ENCODE measurements at regions not wholly inside any gene's neighbourhood (a gene's known extent, or its start where the extent isn't known, plus 50 kb on each side); places are given as distances from the start of the nearest gene placed in this dataset.
"Not testable (repeated sequence)": the region's sequence is repeated elsewhere in the genome, so short reads cannot be mapped to it uniquely, and the experiment has no call there.

- DNase-seq (ENCODE audit: low spot score) = no peak
Measured at GRCh38 chr13:46498650-46499049, 54.3 kb upstream of the LRCH1 start.

- no peak for DNase-seq (ENCODE audit: low spot score)
Measured at GRCh38 chr13:46496086-46496485, 56.9 kb upstream of the LRCH1 start.

GRCh38 chr13:46495651-46496050 is 57.3 kb upstream of the LRCH1 start:
- DNase-seq (ENCODE audit: low spot score) = no peak

- DNase-seq (ENCODE audit: low spot score) = no peak
Measured at GRCh38 chr13:46495066-46495465, 57.9 kb upstream of the LRCH1 start.

- DNase-seq (ENCODE audit: low spot score) = no peak
Measured at GRCh38 chr13:46492946-46493345, 60.0 kb upstream of the LRCH1 start.

- no peak for DNase-seq (ENCODE audit: low spot score)
Measured at GRCh38 chr13:46491641-46492040, 61.3 kb upstream of the LRCH1 start.

- not testable (repeated sequence) for DNase-seq (ENCODE audit: low spot score)
Measured at GRCh38 chr13:46490713-46491112, 62.3 kb upstream of the LRCH1 start.

GRCh38 chr13:46490129-46490528 is 62.8 kb upstream of the LRCH1 start:
- no peak for DNase-seq (ENCODE audit: low spot score)

- DNase-seq (ENCODE audit: low spot score) = no peak
Measured at GRCh38 chr13:46489586-46490023, 63.4 kb upstream of the LRCH1 start.

GRCh38 chr13:46487748-46488147 is 65.2 kb upstream of the LRCH1 start:
- no peak for DNase-seq (ENCODE audit: low spot score)

GRCh38 chr13:46486270-46486669 is 66.7 kb upstream of the LRCH1 start:
- DNase-seq (ENCODE audit: low spot score) = no peak

GRCh38 chr13:46484561-46484960 is 68.4 kb upstream of the LRCH1 start:
- no peak for DNase-seq (ENCODE audit: low spot score)

- no peak for DNase-seq (ENCODE audit: low spot score)
Measured at GRCh38 chr13:46481166-46481565, 71.8 kb upstream of the LRCH1 start.

GRCh38 chr13:46480131-46480530 is 72.8 kb upstream of the LRCH1 start:
- no peak for DNase-seq (ENCODE audit: low spot score)

GRCh38 chr13:46479691-46480090 is 73.3 kb upstream of the LRCH1 start:
- DNase-seq (ENCODE audit: low spot score) = no peak

GRCh38 chr13:46479283-46479682 is 73.7 kb upstream of the LRCH1 start:
- no peak for DNase-seq (ENCODE audit: low spot score)

- DNase-seq (ENCODE audit: low spot score) = no peak
Measured at GRCh38 chr13:46478651-46479050, 74.3 kb upstream of the LRCH1 start.

- DNase-seq (ENCODE audit: low spot score) = no peak
Measured at GRCh38 chr13:46476174-46476573, 76.8 kb upstream of the LRCH1 start.

GRCh38 chr13:46475541-46475991 is 77.4 kb upstream of the LRCH1 start:
- no peak for DNase-seq (ENCODE audit: low spot score)

- no peak for DNase-seq (ENCODE audit: low spot score)
Measured at GRCh38 chr13:46473806-46474205, 79.2 kb upstream of the LRCH1 start.

GRCh38 chr13:46472384-46472783 is 80.6 kb upstream of the LRCH1 start:
- DNase-seq (ENCODE audit: low spot score) = no peak

GRCh38 chr13:46469699-46470098 is 82.6 kb upstream of the RUBCNL start:
- DNase-seq (ENCODE audit: low spot score) = not testable (repeated sequence)

- no peak for DNase-seq (ENCODE audit: low spot score)
Measured at GRCh38 chr13:46468570-46469463, 81.8 kb upstream of the RUBCNL start.

GRCh38 chr13:46467694-46468093 is 80.6 kb upstream of the RUBCNL start:
- not testable (repeated sequence) for DNase-seq (ENCODE audit: low spot score)

Measured in ureter (tissue), 1 donor.